ENCODE measurements at regions not wholly inside any gene's neighbourhood (a gene's known extent, or its start where the extent isn't known, plus 50 kb on each side); places are given as distances from the start of the nearest gene placed in this dataset.

DNA sequence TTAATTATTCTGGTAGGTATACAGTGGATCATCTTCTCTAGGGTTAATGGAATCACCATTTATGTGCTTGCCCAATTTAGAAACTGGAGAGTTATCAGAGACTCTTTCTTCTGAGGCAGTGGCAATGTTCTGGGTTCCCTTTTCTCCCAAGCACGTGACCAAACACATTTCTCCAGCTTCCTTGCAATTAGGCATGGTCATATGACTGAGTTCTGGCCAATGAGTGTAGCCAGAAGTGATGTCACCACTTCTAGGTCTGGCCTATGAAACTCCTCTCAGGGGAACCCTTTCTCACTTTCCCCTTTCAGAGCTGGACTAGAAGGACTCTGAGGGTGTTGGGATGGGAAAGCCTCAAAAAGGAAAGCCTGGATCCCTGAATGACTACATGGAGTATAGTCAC is 172.0 kb downstream of the NSG2 start:
- TF ChIP-seq EZH2 (IDR thresholded peaks at IDR 0.05; ENCODE audit: insufficient read depth, poor library complexity, severe bottlenecking) (no peak), EZH2phosphoT487 (IDR thresholded peaks at IDR 0.05; ENCODE audit: insufficient read depth, low read depth) (no peak)
